ENCODE measurements at regions not wholly inside any gene's neighbourhood (a gene's known extent, or its start where the extent isn't known, plus 50 kb on each side); places are given as distances from the start of the nearest gene placed in this dataset.
"Not testable (repeated sequence)": the region's sequence is repeated elsewhere in the genome, so short reads cannot be mapped to it uniquely, and the experiment has no call there.

DNA sequence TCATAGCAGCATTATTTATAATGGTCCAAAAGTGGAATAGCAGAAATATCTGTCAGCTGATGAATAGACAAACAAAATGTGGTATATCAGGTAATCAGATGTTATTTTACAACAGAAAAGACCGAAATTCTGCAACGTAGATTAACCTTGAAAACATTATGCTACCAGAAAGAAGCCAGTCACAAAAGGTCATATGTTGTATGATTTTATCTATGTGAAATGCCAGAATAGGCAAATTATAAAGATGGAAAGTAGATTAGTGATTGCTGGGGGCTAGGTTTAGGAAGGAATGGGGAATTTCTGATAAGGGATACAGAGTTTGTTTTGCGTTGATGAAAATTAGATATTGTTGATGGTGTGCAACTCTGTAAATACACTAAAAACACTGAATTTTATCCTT, 165.0 kb upstream of the STMND1 start:
- no peaks in the 10 kb centered on the region for H3K27me3 ChIP-seq
- no peaks in the 10 kb centered on the region for H3K4me1 ChIP-seq
- WGBS, 2 donors (ENCODE audit: low coverage in 1 of 2): 86 to 98% methylated on average over 3 of the region's 3 CpGs
- no peaks in the 10 kb centered on the region for H3K9me3 ChIP-seq
- intact Hi-C loops (cut with DNase I; ENCODE audit: low total_unique reads) (no loop called here), in situ Hi-C loops (cut with MboI; ENCODE audit: low pct_ligation_motif_present in 1 of 4, low pct_unique_long_range_greater_than_20kb in 1 of 4, low sequenced_read_pairs in 3 of 4) (no loop called here)
- DNase-seq: no peak
- no peak overlapping the region for H3K4me3 ChIP-seq
- no peak for TF ChIP-seq EP300 (IDR thresholded peaks at IDR 0.05; ENCODE audit: low read depth)
- no peak for TF ChIP-seq POLR2A (IDR thresholded peaks at IDR 0.05)
- TF ChIP-seq POLR2AphosphoS5 (IDR thresholded peaks at IDR 0.05): no peak
- TF ChIP-seq, protein P1, sequence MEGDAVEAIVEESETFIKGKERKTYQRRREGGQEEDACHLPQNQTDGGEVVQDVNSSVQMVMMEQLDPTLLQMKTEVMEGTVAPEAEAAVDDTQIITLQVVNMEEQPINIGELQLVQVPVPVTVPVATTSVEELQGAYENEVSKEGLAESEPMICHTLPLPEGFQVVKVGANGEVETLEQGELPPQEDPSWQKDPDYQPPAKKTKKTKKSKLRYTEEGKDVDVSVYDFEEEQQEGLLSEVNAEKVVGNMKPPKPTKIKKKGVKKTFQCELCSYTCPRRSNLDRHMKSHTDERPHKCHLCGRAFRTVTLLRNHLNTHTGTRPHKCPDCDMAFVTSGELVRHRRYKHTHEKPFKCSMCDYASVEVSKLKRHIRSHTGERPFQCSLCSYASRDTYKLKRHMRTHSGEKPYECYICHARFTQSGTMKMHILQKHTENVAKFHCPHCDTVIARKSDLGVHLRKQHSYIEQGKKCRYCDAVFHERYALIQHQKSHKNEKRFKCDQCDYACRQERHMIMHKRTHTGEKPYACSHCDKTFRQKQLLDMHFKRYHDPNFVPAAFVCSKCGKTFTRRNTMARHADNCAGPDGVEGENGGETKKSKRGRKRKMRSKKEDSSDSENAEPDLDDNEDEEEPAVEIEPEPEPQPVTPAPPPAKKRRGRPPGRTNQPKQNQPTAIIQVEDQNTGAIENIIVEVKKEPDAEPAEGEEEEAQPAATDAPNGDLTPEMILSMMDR (IDR thresholded peaks at IDR 0.05): no peak
- H3K36me3 ChIP-seq: no peaks in the 10 kb centered on the region
- no peak overlapping the region for H3K27ac ChIP-seq

DNA sequence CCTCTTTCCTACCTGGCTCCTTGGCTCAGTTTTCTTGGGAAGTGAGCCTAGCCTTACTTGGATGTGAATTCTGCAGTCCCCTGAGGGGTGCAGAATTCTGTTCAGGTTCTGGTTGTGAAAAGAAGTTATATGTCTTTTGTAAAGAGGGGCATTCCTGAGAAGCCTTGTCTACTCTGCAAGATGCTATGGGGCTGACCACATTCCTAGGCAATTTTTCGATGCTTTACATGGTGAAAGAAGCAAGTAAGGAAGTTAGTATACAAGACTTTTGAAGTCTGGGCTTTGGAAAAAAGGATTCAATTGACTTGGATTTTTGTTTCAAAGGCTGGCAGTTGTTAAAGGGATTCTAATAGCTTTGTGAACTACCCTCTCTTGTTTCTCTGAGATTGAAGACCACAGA, 167.9 kb upstream of the STMND1 start:
- no peak for DNase-seq
- TF ChIP-seq POLR2A (IDR thresholded peaks at IDR 0.05): no peak
- no peak for TF ChIP-seq POLR2AphosphoS5 (IDR thresholded peaks at IDR 0.05)
- TF ChIP-seq, protein P1 (IDR thresholded peaks at IDR 0.05): no peak
- no peak for TF ChIP-seq EP300 (IDR thresholded peaks at IDR 0.05; ENCODE audit: low read depth)
- WGBS, 2 donors (ENCODE audit: low coverage in 1 of 2): 67 to 78% methylated on average over 1 of the region's 1 CpG
- intact Hi-C loops (cut with DNase I; ENCODE audit: low total_unique reads) (no loop called here), in situ Hi-C loops (cut with MboI; ENCODE audit: low pct_ligation_motif_present in 1 of 4, low pct_unique_long_range_greater_than_20kb in 1 of 4, low sequenced_read_pairs in 3 of 4) (no loop called here)
- Histone ChIP-seq H3K4me1 (no peaks in the 10 kb centered on the region), H3K27ac (no peak overlapping the region), H3K9me3 (no peaks in the 10 kb centered on the region), H3K36me3 (no peaks in the 10 kb centered on the region), H3K27me3 (no peaks in the 10 kb centered on the region), H3K4me3 (no peak overlapping the region)

DNA sequence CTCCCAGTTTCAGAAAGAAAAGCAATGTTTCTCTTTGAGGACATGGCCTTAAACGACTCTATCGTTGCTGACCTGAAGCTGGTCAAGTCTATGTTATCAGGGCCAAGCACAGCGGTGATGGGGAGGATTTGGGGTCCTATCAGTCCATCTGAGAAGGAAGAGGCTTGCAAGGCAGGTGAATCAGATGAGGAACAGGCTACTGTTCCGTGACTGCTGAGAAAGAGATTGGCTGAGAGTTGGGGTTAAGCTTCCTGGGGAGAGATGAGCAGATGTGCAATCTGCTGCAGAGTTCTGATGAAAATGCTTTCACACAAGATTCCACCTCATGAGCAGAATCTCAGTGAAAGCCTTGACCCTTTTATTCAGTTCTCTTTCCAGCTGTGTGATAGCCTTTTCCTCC, 168.3 kb upstream of the STMND1 start:
- no peaks in the 10 kb centered on the region for H3K27me3 ChIP-seq
- DNase-seq: no peak
- in situ Hi-C loops (cut with MboI; ENCODE audit: low pct_ligation_motif_present in 1 of 4, low pct_unique_long_range_greater_than_20kb in 1 of 4, low sequenced_read_pairs in 3 of 4): no loop called here
- H3K36me3 ChIP-seq: no peaks in the 10 kb centered on the region
- no peaks in the 10 kb centered on the region for H3K9me3 ChIP-seq
- H3K4me3 ChIP-seq: no peak overlapping the region
- H3K27ac ChIP-seq: no peak overlapping the region
- intact Hi-C loops (cut with DNase I; ENCODE audit: low total_unique reads): no loop called here
- no peaks in the 10 kb centered on the region for H3K4me1 ChIP-seq
- TF ChIP-seq POLR2AphosphoS5 (IDR thresholded peaks at IDR 0.05) (no peak), POLR2A (IDR thresholded peaks at IDR 0.05) (no peak), EP300 (IDR thresholded peaks at IDR 0.05; ENCODE audit: low read depth) (no peak)
- TF ChIP-seq, protein P1 (IDR thresholded peaks at IDR 0.05): no peak
- WGBS, 2 donors (ENCODE audit: low coverage in 1 of 2): 73 to 80% methylated on average over 3 to 4 of the region's 4 CpGs

DNA sequence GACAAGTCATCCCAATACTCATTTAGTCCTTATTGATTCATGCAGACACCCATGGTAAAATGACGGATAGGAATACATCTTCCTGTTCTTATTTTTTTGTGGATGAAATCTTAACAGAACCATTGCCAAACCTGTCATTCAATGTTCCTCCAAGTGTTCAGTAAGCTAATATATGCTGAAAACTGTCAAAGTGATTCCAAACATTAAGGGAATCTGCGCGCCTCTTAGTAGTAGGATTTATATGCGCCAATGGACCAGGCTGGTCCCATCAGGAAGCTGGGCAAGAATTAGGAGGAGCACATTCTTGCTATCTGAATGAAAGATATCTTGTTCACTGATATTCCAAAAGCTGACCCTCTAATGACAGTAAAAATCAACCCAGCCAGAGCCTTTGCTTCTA, 168.9 kb upstream of the STMND1 start:
- no peaks in the 10 kb centered on the region for H3K27me3 ChIP-seq
- H3K36me3 ChIP-seq: no peaks in the 10 kb centered on the region
- in situ Hi-C loops (cut with MboI; ENCODE audit: low pct_ligation_motif_present in 1 of 4, low pct_unique_long_range_greater_than_20kb in 1 of 4, low sequenced_read_pairs in 3 of 4) (no loop called here), intact Hi-C loops (cut with DNase I; ENCODE audit: low total_unique reads) (no loop called here)
- H3K27ac ChIP-seq: no peak overlapping the region
- no peak for DNase-seq
- no peaks in the 10 kb centered on the region for H3K4me1 ChIP-seq
- WGBS, 2 donors (ENCODE audit: low coverage in 1 of 2): 95 to 96% methylated on average over 4 of the region's 4 CpGs
- no peaks in the 10 kb centered on the region for H3K9me3 ChIP-seq
- H3K4me3 ChIP-seq: no peak overlapping the region
- TF ChIP-seq, protein P1 (IDR thresholded peaks at IDR 0.05): no peak
- TF ChIP-seq EP300 (IDR thresholded peaks at IDR 0.05; ENCODE audit: low read depth): no peak

DNA sequence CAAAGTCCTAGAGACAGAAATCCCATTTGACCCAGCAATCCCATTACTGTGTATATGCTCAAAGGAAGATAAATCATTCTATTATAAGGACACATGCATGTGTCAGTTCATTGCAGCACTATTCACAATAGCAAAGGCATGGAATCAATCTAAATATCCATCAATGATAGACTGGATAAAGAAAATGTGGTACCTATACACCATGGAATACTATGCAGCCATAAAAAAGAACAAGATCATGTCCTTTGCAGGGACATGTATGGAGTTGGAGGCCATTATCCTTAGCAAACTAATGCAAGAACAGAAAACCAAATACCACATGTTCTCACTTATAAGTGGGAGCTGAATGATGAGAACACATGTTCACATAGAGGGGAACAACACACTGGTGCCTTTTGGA, 169.8 kb upstream of the ATXN1 start:
- H3K9me3 ChIP-seq; in situ Hi-C loops (cut with MboI; ENCODE audit: low pct_ligation_motif_present in 1 of 4, low pct_unique_long_range_greater_than_20kb in 1 of 4, low sequenced_read_pairs in 3 of 4); DNase-seq; H3K4me1 ChIP-seq; H3K27ac ChIP-seq; H3K36me3 ChIP-seq; H3K27me3 ChIP-seq; intact Hi-C loops (cut with DNase I; ENCODE audit: low total_unique reads); H3K4me3 ChIP-seq: not testable (repeated sequence)
